Thoracic aorta (tissue), 2 donors: ENCODE measurements at regions not wholly inside any gene's neighbourhood (a gene's known extent, or its start where the extent isn't known, plus 50 kb on each side); places are given as distances from the start of the nearest gene placed in this dataset.

ENCODE experiments used
- ATAC-seq: fragments of 150-250 bp; one replicate; pipeline ENCODE4 v1.8.0; 2017; ENCODE audit warnings: low read depth; ENCODE audit not compliant: insufficient number of reproducible peaks, low FRiP score
- DNase-seq: peaks from one replicate; pipeline ENCODE4 v3.0.0-alpha.2; 2020; ENCODE audit warnings: low spot score
- H3K27ac ChIP-seq, 2 donors: fragments of 200-600 bp; sonication (generic); 1 replicate in 1 of 2; 2 replicates in 1 of 2; pipeline ENCODE4 v1.5.1; 2016; ENCODE audit warnings: mild to moderate bottlenecking in 2 of 2, moderate library complexity in 2 of 2
- H3K27me3 ChIP-seq: fragments of 200-600 bp; sonication (generic); replicated peaks from 2 replicates; pipeline ENCODE4 v1.6.0; 2016; ENCODE audit warnings: mild to moderate bottlenecking; ENCODE audit not compliant: insufficient read depth
- H3K36me3 ChIP-seq: fragments of 200-600 bp; sonication (generic); one replicate; pipeline ENCODE4 v1.5.1; 2016
- H3K4me1 ChIP-seq, 2 donors: fragments of 200-600 bp; sonication (generic); 1 replicate in 1 of 2; 2 replicates in 1 of 2; pipeline versions ENCODE4 v1.5.1 to v1.6.0; 2016; ENCODE audit warnings: low read depth in 2 of 2, mild to moderate bottlenecking in 1 of 2; ENCODE audit not compliant: control insufficient read depth in 1 of 2
- H3K4me3 ChIP-seq: fragments of 200-600 bp; sonication (generic); 2 replicates; pipeline ENCODE4 v1.5.1; 2016; ENCODE audit warnings: mild to moderate bottlenecking
- H3K9me3 ChIP-seq: fragments of 200-600 bp; sonication (generic); 2 replicates; pipeline ENCODE4 v1.5.1; 2016
- TF ChIP-seq, protein P1 (sequence below): fragments of 200-600 bp; sonication (generic); IDR thresholded peaks from one replicate; pipeline ENCODE4 v1.5.1; 2019; ENCODE audit warnings: antibody characterized with exemption

DNA sequence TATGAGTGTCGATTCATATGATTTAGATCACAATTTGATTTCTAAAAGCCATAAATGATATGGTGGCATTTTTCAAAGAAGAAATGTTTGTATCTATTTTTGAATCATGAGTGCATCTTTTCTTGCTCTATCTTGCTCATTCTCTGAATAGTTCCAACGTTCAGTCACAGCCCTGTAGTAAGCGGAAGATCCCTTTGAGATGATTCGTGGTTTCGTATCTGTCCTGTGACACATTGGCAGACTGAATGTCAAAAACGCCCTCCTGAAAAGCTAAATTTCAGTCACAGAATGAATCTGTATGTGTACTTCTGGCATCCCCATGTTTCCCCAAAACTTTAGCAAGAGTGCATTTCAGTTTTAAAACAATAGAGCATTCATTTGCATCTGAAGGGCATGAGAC is 1066.9 kb upstream of the TENM3 start:
- Histone ChIP-seq H3K36me3 (no peaks in the 10 kb centered on the region), H3K27me3 (no peaks in the 10 kb centered on the region), H3K4me3 (no peak overlapping the region), H3K4me1 (no peaks in the 10 kb centered on the region), H3K27ac (no peak overlapping the region), H3K9me3 (no peaks in the 10 kb centered on the region)
- ATAC-seq (no peak), DNase-seq (no peak)
- TF ChIP-seq, protein P1, sequence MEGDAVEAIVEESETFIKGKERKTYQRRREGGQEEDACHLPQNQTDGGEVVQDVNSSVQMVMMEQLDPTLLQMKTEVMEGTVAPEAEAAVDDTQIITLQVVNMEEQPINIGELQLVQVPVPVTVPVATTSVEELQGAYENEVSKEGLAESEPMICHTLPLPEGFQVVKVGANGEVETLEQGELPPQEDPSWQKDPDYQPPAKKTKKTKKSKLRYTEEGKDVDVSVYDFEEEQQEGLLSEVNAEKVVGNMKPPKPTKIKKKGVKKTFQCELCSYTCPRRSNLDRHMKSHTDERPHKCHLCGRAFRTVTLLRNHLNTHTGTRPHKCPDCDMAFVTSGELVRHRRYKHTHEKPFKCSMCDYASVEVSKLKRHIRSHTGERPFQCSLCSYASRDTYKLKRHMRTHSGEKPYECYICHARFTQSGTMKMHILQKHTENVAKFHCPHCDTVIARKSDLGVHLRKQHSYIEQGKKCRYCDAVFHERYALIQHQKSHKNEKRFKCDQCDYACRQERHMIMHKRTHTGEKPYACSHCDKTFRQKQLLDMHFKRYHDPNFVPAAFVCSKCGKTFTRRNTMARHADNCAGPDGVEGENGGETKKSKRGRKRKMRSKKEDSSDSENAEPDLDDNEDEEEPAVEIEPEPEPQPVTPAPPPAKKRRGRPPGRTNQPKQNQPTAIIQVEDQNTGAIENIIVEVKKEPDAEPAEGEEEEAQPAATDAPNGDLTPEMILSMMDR, result no peak

DNA sequence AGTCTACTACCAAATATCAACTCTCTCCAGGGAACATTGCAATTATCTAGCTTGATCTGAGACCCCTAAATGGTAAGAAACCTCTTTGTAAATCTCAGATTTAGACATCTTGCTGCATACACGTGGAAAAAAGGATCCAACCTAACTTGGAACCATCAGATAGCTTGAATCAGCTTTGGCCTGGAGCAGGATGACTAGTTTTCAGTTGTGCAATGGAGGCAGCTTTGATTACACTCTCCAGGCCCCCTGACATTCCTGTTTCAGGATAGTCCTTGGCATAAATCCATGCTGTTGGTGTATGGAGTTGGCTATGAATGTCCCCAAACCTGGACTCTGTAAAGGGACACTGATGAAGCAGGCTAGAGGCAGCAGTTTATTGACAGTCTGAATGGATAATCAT is 1061.9 kb upstream of the TENM3 start:
- H3K4me1 ChIP-seq, result no peaks in the 10 kb centered on the region
- H3K36me3 ChIP-seq, result no peaks in the 10 kb centered on the region
- no peaks in the 10 kb centered on the region for H3K9me3 ChIP-seq
- H3K27me3 ChIP-seq, result no peaks in the 10 kb centered on the region
- DNase-seq (no peak), ATAC-seq (no peak)
- H3K4me3 ChIP-seq, result no peak overlapping the region
- H3K27ac ChIP-seq, result no peak overlapping the region
- TF ChIP-seq, protein P1, result no peak

DNA sequence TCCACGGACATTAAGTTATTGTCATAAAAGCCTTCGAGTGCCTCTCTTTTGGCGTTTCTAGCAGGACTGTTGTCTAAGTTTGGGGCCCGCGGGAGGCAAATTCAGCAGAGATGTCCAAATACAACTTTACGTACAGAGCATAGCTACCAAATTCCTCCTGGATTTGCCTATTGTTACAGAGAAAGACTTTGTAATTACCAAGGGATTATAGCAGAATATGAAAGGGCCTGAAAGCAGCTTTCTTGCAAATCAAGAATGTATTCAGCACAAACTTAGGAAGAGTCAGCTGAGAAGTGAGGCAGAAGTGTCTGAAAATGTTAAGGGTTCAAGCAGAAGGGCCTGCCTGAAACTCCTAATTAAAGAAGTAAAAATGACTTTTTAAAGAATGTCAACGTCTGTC is 1053.5 kb upstream of the TENM3 start:
- H3K36me3 ChIP-seq, result no peaks in the 10 kb centered on the region
- H3K9me3 ChIP-seq, result no peaks in the 10 kb centered on the region
- H3K27ac ChIP-seq, result no peak overlapping the region
- ATAC-seq (no peak), DNase-seq (no peak)
- no peak overlapping the region for H3K4me3 ChIP-seq
- TF ChIP-seq, protein P1, result no peak
- no peaks in the 10 kb centered on the region for H3K27me3 ChIP-seq
- H3K4me1 ChIP-seq, result no peaks in the 10 kb centered on the region

DNA sequence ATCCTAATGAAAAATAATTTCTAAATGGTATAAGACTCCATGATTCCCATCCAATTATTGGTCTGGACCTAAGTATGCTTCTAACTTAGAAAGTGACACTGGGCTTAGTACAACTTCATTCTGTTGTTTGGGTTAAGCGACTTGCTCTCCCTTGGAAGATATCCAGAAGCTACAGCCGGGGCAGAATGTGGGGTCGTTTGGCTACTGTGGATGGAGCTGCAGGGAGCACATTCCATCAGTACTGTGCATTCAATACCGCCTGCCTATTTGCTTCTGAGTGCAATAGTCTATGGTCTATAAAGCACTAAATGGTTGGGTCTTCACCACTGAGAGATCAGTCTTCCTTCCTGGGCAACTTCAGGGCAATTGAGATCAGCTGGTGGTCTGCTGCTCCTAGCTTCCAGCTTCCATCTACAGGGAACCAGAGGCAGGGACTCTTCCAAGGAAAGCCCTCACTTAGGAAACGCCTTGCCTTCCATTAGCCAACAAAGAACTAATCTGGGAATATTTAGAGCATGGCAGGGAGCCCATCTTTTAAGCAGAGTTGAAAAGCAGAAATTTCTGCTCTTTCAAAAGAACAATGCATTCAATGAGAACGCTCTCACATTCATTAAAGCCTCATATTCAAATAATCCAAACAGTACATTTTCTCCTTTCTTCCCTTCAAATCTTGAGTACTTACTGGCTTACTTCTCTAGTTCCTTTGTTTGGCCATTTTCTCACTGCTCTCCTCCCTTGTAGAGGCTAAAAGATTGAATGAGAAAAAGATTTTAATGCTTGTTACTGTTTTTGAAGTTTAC is 1049.9 kb upstream of the TENM3 start:
- Histone ChIP-seq H3K27ac (no peak overlapping the region), H3K4me1 (no peaks in the 10 kb centered on the region), H3K9me3 (no peaks in the 10 kb centered on the region), H3K27me3 (no peaks in the 10 kb centered on the region), H3K36me3 (no peaks in the 10 kb centered on the region), H3K4me3 (no peak overlapping the region)
- ATAC-seq (no peak), DNase-seq (no peak)
- TF ChIP-seq, protein P1, result no peak

DNA sequence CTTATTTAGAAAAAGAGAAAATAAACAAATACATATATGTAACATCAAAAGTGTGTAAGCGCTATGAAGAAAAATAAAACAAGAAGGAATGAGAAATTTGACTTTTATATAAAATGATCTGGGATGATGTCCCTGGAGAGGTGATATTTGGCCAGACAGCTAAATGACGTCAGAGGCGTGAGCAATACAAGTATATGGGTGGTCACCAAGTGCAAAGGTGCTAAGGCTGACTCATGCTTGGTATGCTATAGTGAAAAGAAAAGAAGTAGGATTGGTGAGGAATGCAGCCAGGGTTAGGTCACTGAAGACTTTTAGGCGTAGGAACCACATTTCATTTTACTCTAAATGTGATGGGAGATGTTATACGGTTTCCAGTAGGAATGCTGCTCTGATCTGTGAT is 1049.1 kb upstream of the TENM3 start:
- H3K36me3 ChIP-seq, result no peaks in the 10 kb centered on the region
- H3K4me3 ChIP-seq, result no peak overlapping the region
- H3K4me1 ChIP-seq, result no peaks in the 10 kb centered on the region
- ATAC-seq (no peak), DNase-seq (no peak)
- no peaks in the 10 kb centered on the region for H3K9me3 ChIP-seq
- TF ChIP-seq, protein P1, result no peak
- H3K27me3 ChIP-seq, result no peaks in the 10 kb centered on the region
- no peak overlapping the region for H3K27ac ChIP-seq
